GM21717 (cell line): ENCODE measurements at regions not wholly inside any gene's neighbourhood (a gene's known extent, or its start where the extent isn't known, plus 50 kb on each side); places are given as distances from the start of the nearest gene placed in this dataset.

Experiments used
- ATAC-seq: cut with Tn5 transposase; IDR thresholded peaks from one replicate; pipeline ENCODE4 v1.9.1; 2021; ENCODE audit warnings: mild to moderate bottlenecking, moderate library complexity; ENCODE audit not compliant: unreplicated experiment

DNA sequence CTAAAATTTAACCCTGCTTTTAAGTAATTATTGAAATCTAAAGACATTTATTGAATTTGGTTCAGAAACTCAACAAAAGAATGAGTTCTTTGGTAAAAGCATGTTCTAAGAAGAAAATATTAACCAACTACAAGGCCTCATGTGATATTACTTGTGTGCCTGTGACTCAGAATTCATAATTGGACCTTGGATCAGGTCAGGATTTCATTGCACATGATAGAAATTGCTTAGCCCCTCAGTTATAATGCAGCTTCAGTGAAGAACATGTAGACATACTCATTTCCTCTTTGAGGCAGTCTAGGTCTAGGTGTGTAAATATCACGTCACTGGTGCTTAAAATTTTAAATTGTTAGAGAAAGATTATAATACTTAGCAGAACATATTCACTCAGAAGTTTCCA lies 410.0 kb upstream of the SOX9 start:
- no peak for ATAC-seq

- no peak for ATAC-seq
Observed at GRCh38 chr17:71713846-71714245, 407.0 kb upstream of the SOX9 start.

- no peak for ATAC-seq
Observed at GRCh38 chr17:71724339-71724738, 396.5 kb upstream of the SOX9 start.

- no peak for ATAC-seq
Observed at GRCh38 chr17:71725811-71726210, 395.0 kb upstream of the SOX9 start.

DNA sequence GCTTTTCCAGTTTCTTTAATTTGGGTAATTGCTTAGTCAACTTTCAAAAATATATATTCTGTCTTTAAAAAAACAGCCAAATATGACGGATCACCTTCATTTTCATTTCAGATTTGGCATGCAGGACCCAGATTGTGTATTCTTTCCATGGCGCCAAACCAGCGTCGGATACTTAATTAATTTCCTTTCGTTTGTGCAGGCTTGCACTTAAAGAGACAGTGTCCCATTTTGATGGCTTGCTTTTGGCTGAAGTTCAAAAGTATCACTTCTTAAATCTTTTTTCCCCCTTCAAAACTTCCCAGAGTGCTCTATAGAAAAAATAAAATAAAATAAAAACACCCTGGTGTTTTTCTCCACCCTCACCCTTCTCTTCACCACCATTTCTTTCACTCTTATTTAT lies 394.5 kb upstream of the SOX9 start:
- ATAC-seq: no peak

- no peak for ATAC-seq
Observed at GRCh38 chr17:71727292-71727691, 393.5 kb upstream of the SOX9 start.

- no peak for ATAC-seq
Observed at GRCh38 chr17:71727723-71728122, 393.1 kb upstream of the SOX9 start.

GRCh38 chr17:71730871-71731270 lies 389.9 kb upstream of the SOX9 start:
- no peak for ATAC-seq

- ATAC-seq: no peak
Observed at GRCh38 chr17:71735893-71736292, 384.9 kb upstream of the SOX9 start.

GRCh38 chr17:71740866-71741265 lies 380.0 kb upstream of the SOX9 start:
- ATAC-seq: no peak

- no peak for ATAC-seq
Observed at GRCh38 chr17:71741836-71742235, 379.0 kb upstream of the SOX9 start.

DNA sequence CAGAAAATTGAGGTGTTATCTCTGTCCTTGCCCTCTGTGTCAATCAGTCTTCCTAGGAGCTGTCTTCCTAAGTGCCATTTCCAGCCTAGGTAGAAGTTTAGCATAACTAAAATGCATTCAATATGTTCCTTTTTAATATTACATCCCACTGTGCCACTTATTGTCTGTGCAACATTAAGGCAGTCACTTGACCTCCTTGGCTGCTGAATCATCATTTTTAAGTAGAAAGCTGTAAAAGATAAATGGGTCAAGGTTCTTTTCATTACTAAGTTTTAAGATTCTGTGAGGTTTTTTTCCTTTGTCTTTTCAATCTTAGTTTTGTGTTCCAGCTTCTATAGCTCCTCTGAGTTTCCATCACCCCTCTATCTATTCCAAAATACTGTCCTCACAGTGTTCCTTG lies 371.9 kb upstream of the SOX9 start:
- no peak for ATAC-seq

GRCh38 chr17:71753070-71753469 lies 367.8 kb upstream of the SOX9 start:
- no peak for ATAC-seq

DNA sequence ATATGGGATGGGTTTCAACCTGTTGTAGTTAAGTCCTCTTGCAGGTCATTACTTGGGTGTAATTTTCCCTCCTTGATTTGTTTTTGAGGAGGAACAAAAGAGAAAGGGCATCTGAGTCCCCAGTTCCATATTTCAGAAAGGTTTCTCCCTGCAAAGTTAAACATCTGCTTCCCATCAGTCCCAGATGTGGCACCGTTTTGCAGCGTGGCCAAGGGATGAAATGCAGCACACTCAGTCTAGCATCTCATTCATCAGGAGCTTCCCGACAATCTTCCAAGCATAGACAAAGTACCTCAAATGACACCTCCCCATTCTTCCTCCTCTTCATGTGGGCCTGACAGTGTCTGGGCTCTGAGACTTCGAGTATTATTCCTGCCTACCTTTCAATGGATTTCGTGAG lies 363.7 kb upstream of the SOX9 start:
- no peak for ATAC-seq

GRCh38 chr17:71757956-71758355 lies 362.9 kb upstream of the SOX9 start:
- no peak for ATAC-seq

DNA sequence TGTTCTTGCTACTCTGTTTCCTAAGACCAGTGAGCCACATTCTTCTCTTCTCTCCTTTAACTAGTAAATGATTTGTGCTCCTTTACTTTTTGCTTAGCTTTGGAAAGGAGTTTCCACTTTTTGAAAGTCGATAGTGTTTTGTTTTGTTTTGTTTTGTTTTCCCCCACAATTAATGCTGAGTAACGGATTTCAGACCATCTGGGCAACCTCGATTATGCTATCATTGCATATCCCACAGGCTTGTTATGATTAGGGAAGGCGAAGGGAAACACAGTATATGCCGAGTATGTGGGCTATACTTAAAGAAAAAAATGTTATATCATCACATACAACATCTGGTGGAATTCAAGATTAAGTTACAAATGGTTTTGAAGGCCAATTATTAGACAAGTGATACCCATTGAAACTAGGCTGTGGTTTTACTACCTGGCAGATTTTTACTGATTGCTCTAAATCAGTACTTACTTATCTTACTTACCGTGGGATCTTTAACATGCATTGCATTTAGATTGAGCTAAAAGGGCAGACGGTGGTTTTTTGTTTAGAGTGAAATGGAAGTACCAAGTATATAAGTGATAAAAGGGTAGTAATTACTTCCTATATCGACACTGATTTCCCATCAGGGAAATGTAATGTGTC lies 361.3 kb upstream of the SOX9 start:
- no peak for ATAC-seq

- no peak for ATAC-seq
Observed at GRCh38 chr17:71760062-71760720, 360.6 kb upstream of the SOX9 start.

DNA sequence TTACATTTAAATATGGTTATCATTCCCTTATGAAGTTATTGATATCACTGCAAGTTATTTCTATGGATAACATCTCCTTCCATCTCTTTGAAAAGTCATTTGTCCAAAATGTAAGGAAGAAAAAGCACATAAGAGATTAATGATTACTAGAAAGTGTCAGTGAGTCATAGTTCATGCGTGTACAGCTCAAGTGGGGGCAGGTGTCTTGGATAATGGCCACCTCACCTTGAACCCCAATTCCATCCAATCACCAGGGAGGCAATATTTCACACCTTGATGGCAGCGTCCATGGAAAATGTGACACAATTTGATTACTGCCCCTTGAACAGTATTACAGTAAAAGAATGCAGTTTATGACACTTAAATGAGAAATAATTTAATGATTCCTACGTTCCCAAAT lies 358.3 kb upstream of the SOX9 start:
- no peak for ATAC-seq

DNA sequence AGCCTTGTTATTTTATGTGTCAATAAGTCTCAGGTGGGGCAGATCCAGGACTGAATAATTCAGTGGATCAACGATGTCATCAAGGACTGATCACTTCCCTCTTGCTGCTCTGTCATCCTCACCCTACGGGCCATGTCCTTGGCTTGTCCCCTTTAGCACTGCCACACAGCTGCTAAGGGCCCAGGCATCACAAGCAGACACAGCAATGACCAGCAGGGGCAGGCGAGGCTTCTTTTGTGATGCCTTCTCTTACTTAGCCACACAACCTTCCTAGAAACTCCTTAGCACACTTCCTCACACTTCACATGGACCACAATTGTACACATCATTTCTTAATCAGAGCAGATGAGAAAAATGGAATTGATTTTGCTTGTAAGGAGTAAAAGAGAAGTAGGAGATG lies 356.3 kb upstream of the SOX9 start:
- peak; percentile 52 for ATAC-seq

DNA sequence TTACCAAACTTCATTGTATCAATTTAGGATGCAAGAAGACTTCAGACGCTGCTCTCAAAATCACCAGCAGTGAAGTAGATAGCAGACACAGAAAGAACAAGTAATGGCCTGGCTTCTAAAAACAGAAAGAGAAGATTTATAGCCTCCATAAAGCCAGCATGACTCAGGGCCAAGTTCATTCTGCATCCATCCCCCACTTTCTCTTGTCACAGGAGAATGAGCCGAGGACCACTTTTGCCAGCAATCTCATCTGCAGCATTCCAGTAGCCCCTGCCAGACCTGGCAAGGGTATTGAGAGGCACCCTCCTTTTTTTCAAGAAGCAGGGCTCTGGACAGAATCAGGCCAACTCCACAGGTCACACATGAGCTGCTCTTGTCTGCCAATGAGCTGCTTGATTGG lies 355.4 kb upstream of the SOX9 start:
- ATAC-seq: no peak

- ATAC-seq: no peak
Observed at GRCh38 chr17:71769850-71770249, 351.0 kb upstream of the SOX9 start.

DNA sequence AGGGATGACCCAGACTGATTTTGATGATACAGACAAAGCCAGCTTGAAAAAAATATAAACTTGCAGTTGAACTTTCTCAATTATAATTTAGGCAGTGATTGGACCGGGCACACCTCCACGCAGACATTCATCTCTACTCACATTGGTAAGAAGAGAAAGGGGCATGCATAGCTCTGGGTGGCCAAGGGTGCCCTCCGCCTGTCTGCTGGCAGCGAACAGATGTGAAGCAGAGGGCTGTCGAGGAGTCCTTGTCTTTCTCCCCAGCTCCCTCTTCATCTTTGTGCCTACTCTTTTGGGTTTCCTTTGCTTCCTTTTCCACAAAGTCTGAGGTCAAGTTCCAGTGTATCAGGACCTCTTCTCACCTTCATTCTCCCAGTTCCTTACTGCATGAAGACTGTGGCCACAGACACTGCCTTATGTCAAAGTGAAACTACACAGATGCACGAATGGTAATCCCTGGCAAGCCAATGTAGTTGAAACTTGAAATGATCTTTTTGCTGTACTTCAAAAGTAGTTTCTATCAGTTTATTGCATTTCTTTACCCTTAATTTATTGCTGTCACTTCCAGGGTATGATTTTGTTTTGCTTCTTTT lies 343.7 kb upstream of the SOX9 start:
- ATAC-seq: no peak

DNA sequence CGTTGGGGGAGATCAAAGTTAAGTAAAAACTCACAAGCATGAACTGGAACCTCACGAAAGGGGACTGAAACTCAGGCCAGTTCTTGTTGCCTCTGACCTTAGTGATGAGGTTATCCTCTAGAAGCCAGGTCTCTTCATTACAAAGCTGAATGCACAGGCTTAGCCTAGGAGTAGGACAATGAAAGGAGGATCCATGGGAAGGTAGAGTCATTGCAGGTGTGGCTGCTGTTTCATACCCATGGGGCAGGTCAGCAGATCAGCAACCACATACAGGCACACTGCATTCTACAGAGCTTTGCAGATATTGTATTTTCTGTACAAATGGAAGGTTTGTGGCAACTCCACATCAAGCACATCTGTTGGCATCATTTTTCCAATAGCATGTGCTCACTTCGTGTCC lies 341.3 kb upstream of the SOX9 start:
- no peak for ATAC-seq
